Lower leg skin (tissue), 4 donors: ENCODE measurements at regions not wholly inside any gene's neighbourhood (a gene's known extent, or its start where the extent isn't known, plus 50 kb on each side); places are given as distances from the start of the nearest gene placed in this dataset.

ENCODE experiments used
- DNase-seq, 2 donors: peaks; one replicate each; pipeline ENCODE4 v3.0.0-alpha.2; 2019; ENCODE audit warnings: low spot score in 2 of 2
- H3K4me3 ChIP-seq: fragments of 200-600 bp; sonication (generic); 2 replicates; pipeline ENCODE4 v1.5.1; 2017; ENCODE audit warnings: mild to moderate bottlenecking, low read depth; ENCODE audit not compliant: poor library complexity, severe bottlenecking
- POLR2A ChIP-seq, 2 donors: fragments of 450-650 bp; IDR thresholded peaks; one replicate each; pipeline ENCODE4 v1.6.1; 2016 to 2017; ENCODE audit warnings: antibody characterized with exemption in 2 of 2, mild to moderate bottlenecking in 1 of 2, moderate library complexity in 1 of 2
- WGBS, 2 donors: methylation state at CpG; one replicate each; pipeline ENCODE4 v1.1.5; 2018; 5-methylcytosine and 5-hydroxymethylcytosine counted together
- intact Hi-C: fragments of 100-400 bp; cut with DNase I; formaldehyde crosslinking; loops from one replicate; pipeline ENCODE4 v1.15.0; 2023; ENCODE audit warnings: low total_unique reads
- TF ChIP-seq, protein P1 (sequence below), 3 donors: fragments of 450-650 bp; IDR thresholded peaks; one replicate each; pipeline ENCODE4 v1.5.1; 2016; ENCODE audit warnings: antibody characterized with exemption in 3 of 3, mild to moderate bottlenecking in 3 of 3, moderate library complexity in 2 of 3

GRCh38 chr21:28150778-28151177, 841.9 kb downstream of the LTN1 start:
- TF ChIP-seq, protein P1, sequence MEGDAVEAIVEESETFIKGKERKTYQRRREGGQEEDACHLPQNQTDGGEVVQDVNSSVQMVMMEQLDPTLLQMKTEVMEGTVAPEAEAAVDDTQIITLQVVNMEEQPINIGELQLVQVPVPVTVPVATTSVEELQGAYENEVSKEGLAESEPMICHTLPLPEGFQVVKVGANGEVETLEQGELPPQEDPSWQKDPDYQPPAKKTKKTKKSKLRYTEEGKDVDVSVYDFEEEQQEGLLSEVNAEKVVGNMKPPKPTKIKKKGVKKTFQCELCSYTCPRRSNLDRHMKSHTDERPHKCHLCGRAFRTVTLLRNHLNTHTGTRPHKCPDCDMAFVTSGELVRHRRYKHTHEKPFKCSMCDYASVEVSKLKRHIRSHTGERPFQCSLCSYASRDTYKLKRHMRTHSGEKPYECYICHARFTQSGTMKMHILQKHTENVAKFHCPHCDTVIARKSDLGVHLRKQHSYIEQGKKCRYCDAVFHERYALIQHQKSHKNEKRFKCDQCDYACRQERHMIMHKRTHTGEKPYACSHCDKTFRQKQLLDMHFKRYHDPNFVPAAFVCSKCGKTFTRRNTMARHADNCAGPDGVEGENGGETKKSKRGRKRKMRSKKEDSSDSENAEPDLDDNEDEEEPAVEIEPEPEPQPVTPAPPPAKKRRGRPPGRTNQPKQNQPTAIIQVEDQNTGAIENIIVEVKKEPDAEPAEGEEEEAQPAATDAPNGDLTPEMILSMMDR (IDR thresholded peaks at IDR 0.05) = no peak
- no peak for TF ChIP-seq POLR2A (IDR thresholded peaks at IDR 0.05)
- 92 to 93% methylated on average over 2 of the region's 2 CpGs for WGBS, 2 donors
- intact Hi-C loops = no loop called here
- DNase-seq = no peak
- no peak overlapping the region for H3K4me3 ChIP-seq

GRCh38 chr21:28148400-28149064, 844.1 kb downstream of the LTN1 start:
- WGBS, 2 donors = 61 to 62% methylated on average over 4 of the region's 4 CpGs
- intact Hi-C loops = no loop called here
- no peak for DNase-seq
- TF ChIP-seq POLR2A (IDR thresholded peaks at IDR 0.05) = no peak
- TF ChIP-seq, protein P1 (IDR thresholded peaks at IDR 0.05) = no peak
- no peak overlapping the region for H3K4me3 ChIP-seq

DNA sequence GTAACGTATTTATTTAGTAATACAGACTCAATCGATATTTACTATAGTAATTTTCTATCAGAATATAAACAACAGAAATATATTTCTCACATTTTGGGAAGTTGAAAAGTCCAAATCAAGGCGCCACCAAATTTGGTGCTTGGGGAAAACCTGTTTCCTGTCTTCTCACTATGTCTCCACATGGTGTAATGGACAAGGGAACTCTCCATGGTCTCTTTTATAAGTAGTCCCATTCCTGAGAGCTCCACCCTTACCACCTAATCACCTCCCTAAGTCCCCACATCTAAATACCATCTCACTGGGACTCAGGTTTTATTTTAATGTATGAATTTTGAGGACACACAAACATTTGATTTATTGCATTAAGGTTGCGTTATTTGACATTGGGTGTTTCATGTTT, 848.0 kb downstream of the LTN1 start:
- 98 to 99% methylated on average over 4 of the region's 4 CpGs for WGBS, 2 donors
- TF ChIP-seq POLR2A (IDR thresholded peaks at IDR 0.05) = no peak
- TF ChIP-seq, protein P1 (IDR thresholded peaks at IDR 0.05) = no peak
- intact Hi-C loops = no loop called here

DNA sequence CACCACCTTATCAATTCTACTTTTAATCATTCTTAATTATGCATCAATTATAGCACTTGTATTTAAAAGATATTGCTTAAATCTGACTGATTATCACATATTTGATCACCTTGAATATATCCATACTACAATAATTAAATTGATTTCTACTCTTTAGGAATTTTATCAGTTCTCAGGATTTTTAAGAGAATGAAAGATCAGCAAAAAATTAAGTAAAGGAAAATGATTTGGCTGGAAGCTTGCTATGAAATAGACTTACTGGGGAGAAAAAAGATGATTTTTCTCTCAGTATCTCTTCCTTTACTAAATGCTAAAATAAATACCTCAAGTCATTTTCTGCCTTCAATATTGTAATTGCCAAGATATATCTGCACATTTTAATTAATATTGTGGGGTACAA, 848.6 kb downstream of the LTN1 start:
- intact Hi-C loops = no loop called here
- DNase-seq = no peak
- H3K4me3 ChIP-seq = no peak overlapping the region
- TF ChIP-seq POLR2A (IDR thresholded peaks at IDR 0.05) = no peak
- TF ChIP-seq, protein P1 (IDR thresholded peaks at IDR 0.05) = no peak

More for the DNA sequence above, 848.0 kb downstream of the LTN1 start:
- DNase-seq = no peak
- no peak overlapping the region for H3K4me3 ChIP-seq

DNA sequence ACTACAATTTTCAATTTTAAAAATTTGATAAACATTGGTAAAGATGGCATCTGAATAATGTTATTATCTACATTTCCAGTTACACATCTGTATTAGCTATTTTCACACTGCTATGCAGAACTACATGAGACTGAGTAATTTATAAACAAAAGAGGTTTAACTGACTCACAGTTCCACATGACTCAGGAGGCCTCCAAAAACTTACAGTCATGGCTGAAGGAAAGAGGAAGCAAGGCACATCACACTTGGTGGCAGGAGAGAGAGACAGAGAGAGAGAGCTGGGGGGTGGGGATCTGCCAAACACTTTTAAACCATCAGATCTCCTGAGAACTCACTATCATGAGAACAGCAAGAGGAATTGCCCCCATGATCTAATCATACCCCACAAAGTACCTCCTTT, 850.0 kb downstream of the LTN1 start:
- no peak overlapping the region for H3K4me3 ChIP-seq
- peak in 1 of 2 donors; percentile 40 for DNase-seq
- TF ChIP-seq, protein P1 (IDR thresholded peaks at IDR 0.05) = no peak
- TF ChIP-seq POLR2A (IDR thresholded peaks at IDR 0.05) = no peak
- intact Hi-C loops = no loop called here

- no peak overlapping the region for H3K4me3 ChIP-seq
- 91 to 97% methylated on average over 2 of the region's 2 CpGs for WGBS, 2 donors
- no peak for TF ChIP-seq POLR2A (IDR thresholded peaks at IDR 0.05)
- TF ChIP-seq, protein P1 (IDR thresholded peaks at IDR 0.05) = no peak
- intact Hi-C loops = no loop called here
- DNase-seq = no peak
Measured at GRCh38 chr21:28138272-28138671, 854.4 kb downstream of the LTN1 start.
